Calu3 (cell line): ENCODE measurements at regions not wholly inside any gene's neighbourhood (a gene's known extent, or its start where the extent isn't known, plus 50 kb on each side); places are given as distances from the start of the nearest gene placed in this dataset.
A peak's percentile ranks its signal among the peaks of the same experiment; 100 is the strongest.

Source experiments
- BruUV-seq: library from RNA; stranded (reverse); fragments of 400-500 nt; replicated peaks from 2 replicates; lab custom pipeline; 2021; lab: Mats Ljungman, UMichigan
- CTCF ChIA-PET: fragments of 300-600 bp; sonication (Branson Sonifier 250); formaldehyde crosslinking; loops from one replicate; lab custom pipeline; 2022; ENCODE audit warnings: antibody characterized with exemption; lab: Charles Lee
- DNase-seq: peaks from one replicate; pipeline ENCODE4 v3.0.0; 2022
- H3K27ac Mint-ChIP-seq: one replicate; pipeline ENCODE4 v1.8.0; 2022; ENCODE audit warnings: mixed read lengths; ENCODE audit not compliant: unreplicated experiment
- H3K27me3 Mint-ChIP-seq: one replicate; pipeline ENCODE4 v1.8.0; 2022; ENCODE audit warnings: mixed read lengths; ENCODE audit not compliant: unreplicated experiment
- H3K36me3 Mint-ChIP-seq: one replicate; pipeline ENCODE4 v1.8.0; 2022; ENCODE audit warnings: mild to moderate bottlenecking, moderate library complexity, mixed read lengths; ENCODE audit not compliant: insufficient read depth, unreplicated experiment
- H3K4me1 Mint-ChIP-seq: one replicate; pipeline ENCODE4 v1.8.0; 2022; ENCODE audit warnings: mild to moderate bottlenecking, low read depth, mixed read lengths; ENCODE audit not compliant: unreplicated experiment
- H3K4me3 Mint-ChIP-seq: one replicate; pipeline ENCODE4 v1.8.0; 2022; ENCODE audit warnings: mild to moderate bottlenecking, low read depth, moderate library complexity, mixed read lengths; ENCODE audit not compliant: unreplicated experiment
- H3K9me3 Mint-ChIP-seq: one replicate; pipeline ENCODE4 v1.8.0; 2022; ENCODE audit warnings: low read depth, mixed read lengths; ENCODE audit not compliant: unreplicated experiment
- CTCF ChIP-seq: fragments of 200-600 bp; IDR thresholded peaks from one replicate; pipeline ENCODE4 v1.8.0; 2022; ENCODE audit warnings: antibody characterized with exemption; ENCODE audit not compliant: unreplicated experiment
- intact Hi-C: fragments of 100-400 bp; cut with micrococcal nuclease; formaldehyde crosslinking; loops from one replicate; pipeline ENCODE4 v1.10.0; 2022; ENCODE audit not compliant: unreplicated experiment

GRCh38 chr21:35915030-35915429, 145.3 kb downstream of the SETD4 start:
- CTCF ChIA-PET = no interaction called here
- Mint-ChIP-seq H3K4me3 (no peak overlapping the region), H3K36me3 (no peaks in the 10 kb centered on the region), H3K4me1 (peaks cover 18% of the 10 kb centered on the region), H3K27me3 (no peaks in the 10 kb centered on the region), H3K9me3 (no peaks in the 10 kb centered on the region), H3K27ac (no peak overlapping the region)
- TF ChIP-seq CTCF = no peak
- no peak for DNase-seq
- BruUV-seq = no TSS peak
- intact Hi-C loops = loop anchor here (2.0 kb wide), 1 partner anchor 74 kb away; no protein-coding TSS in a partner anchor

- CTCF ChIA-PET = no interaction called here
- intact Hi-C loops = no loop called here
- TF ChIP-seq CTCF = no peak
- Mint-ChIP-seq H3K27ac (peak overlapping the region; percentile 40), H3K9me3 (no peaks in the 10 kb centered on the region), H3K4me3 (no peak overlapping the region), H3K27me3 (no peaks in the 10 kb centered on the region), H3K36me3 (no peaks in the 10 kb centered on the region), H3K4me1 (peaks cover 18% of the 10 kb centered on the region)
- DNase-seq = no peak
- no TSS peak for BruUV-seq
These were observed 148.7 kb downstream of the SETD4 start for GRCh38 chr21:35911412-35912191.

GRCh38 chr21:35909456-35910223, 150.7 kb downstream of the SETD4 start:
- peaks cover 6% of the 10 kb centered on the region for H3K27me3 Mint-ChIP-seq
- peaks cover 18% of the 10 kb centered on the region for H3K4me1 Mint-ChIP-seq
- no peak for DNase-seq
- no peaks in the 10 kb centered on the region for H3K9me3 Mint-ChIP-seq
- H3K36me3 Mint-ChIP-seq = no peaks in the 10 kb centered on the region
- no peak for TF ChIP-seq CTCF
- no peak overlapping the region for H3K4me3 Mint-ChIP-seq
- CTCF ChIA-PET = interaction anchor here (0.7 kb wide), 1 partner anchor 15 kb away, joined by 3 read pairs; no protein-coding TSS in a partner anchor
- BruUV-seq = no TSS peak
- H3K27ac Mint-ChIP-seq = no peak overlapping the region
- intact Hi-C loops = no loop called here

GRCh38 chr21:35908311-35909078, 151.8 kb downstream of the SETD4 start:
- no peak for DNase-seq
- peaks cover 17% of the 10 kb centered on the region for H3K27me3 Mint-ChIP-seq
- BruUV-seq = no TSS peak
- intact Hi-C loops = no loop called here
- no peaks in the 10 kb centered on the region for H3K9me3 Mint-ChIP-seq
- no peaks in the 10 kb centered on the region for H3K36me3 Mint-ChIP-seq
- CTCF ChIA-PET = interaction anchor here (0.7 kb wide), 1 partner anchor 16 kb away, joined by 3 read pairs; no protein-coding TSS in a partner anchor
- peaks cover 18% of the 10 kb centered on the region for H3K4me1 Mint-ChIP-seq
- no peak for TF ChIP-seq CTCF
- H3K27ac Mint-ChIP-seq = no peak overlapping the region
- no peak overlapping the region for H3K4me3 Mint-ChIP-seq
